H9 (cell line): ENCODE measurements at regions not wholly inside any gene's neighbourhood (a gene's known extent, or its start where the extent isn't known, plus 50 kb on each side); places are given as distances from the start of the nearest gene placed in this dataset.

ENCODE experiments used
- DNase-seq: peaks from one replicate; pipeline ENCODE4 v3.0.0-alpha.2; 2017
- H2AFZ ChIP-seq: one replicate; pipeline ENCODE4 v1.6.1; 2013; ENCODE audit warnings: mild to moderate bottlenecking, low read length, control low read depth, moderate library complexity
- H2AK5ac ChIP-seq: 2 replicates; pipeline ENCODE4 v1.6.1; 2013; ENCODE audit warnings: low read length, control low read depth, mixed read lengths; ENCODE audit not compliant: insufficient read length
- H2BK120ac ChIP-seq: one replicate; pipeline ENCODE4 v1.6.1; 2013; ENCODE audit warnings: low read depth, mild to moderate bottlenecking, low read length, control low read depth, inconsistent platforms; ENCODE audit not compliant: poor library complexity, severe bottlenecking
- H2BK12ac ChIP-seq: 2 replicates; pipeline ENCODE4 v1.6.1; 2013; ENCODE audit warnings: low read length, control low read depth, mixed read lengths, low read depth; ENCODE audit not compliant: insufficient read length
- H2BK15ac ChIP-seq: 2 replicates; pipeline ENCODE4 v1.6.1; 2013; ENCODE audit warnings: low read depth, low read length, control low read depth
- H2BK20ac ChIP-seq: one replicate; pipeline ENCODE4 v1.6.1; 2013; ENCODE audit warnings: low read depth, mild to moderate bottlenecking, low read length, control low read depth, inconsistent platforms; ENCODE audit not compliant: poor library complexity, severe bottlenecking
- H2BK5ac ChIP-seq: 2 replicates; pipeline ENCODE4 v1.6.1; 2013; ENCODE audit warnings: low read length, control low read depth, mixed read lengths; ENCODE audit not compliant: insufficient read length
- H3K14ac ChIP-seq: 2 replicates; pipeline ENCODE4 v1.6.1; 2013; ENCODE audit warnings: low read length, control low read depth; ENCODE audit not compliant: insufficient read depth
- H3K18ac ChIP-seq: 2 replicates; pipeline ENCODE4 v1.6.1; 2013; ENCODE audit warnings: low read depth, mild to moderate bottlenecking, mixed read lengths, low read length, control low read depth; ENCODE audit not compliant: insufficient read length
- H3K23ac ChIP-seq: 2 replicates; pipeline ENCODE4 v1.6.1; 2013; ENCODE audit warnings: low read length, control low read depth, mixed read lengths, low read depth; ENCODE audit not compliant: insufficient read length
- H3K23me2 ChIP-seq: 2 replicates; pipeline ENCODE4 v1.6.1; 2013; ENCODE audit warnings: low read depth, mild to moderate bottlenecking, mixed read lengths, low read length, control low read depth; ENCODE audit not compliant: insufficient read length, poor library complexity, severe bottlenecking
- H3K27ac ChIP-seq: 2 replicates; pipeline ENCODE4 v1.5.1; 2013; ENCODE audit warnings: low read length, control low read depth, mixed read lengths, low read depth; ENCODE audit not compliant: insufficient read length
- H3K27me3 ChIP-seq: 2 replicates; pipeline ENCODE4 v1.6.1; 2013; ENCODE audit warnings: low read length, control low read depth, inconsistent platforms; ENCODE audit not compliant: insufficient read depth
- H3K4ac ChIP-seq: 2 replicates; pipeline ENCODE4 v1.6.1; 2013; ENCODE audit warnings: low read depth, mild to moderate bottlenecking, control low read depth, inconsistent platforms, low read length, moderate library complexity
- H3K4me1 ChIP-seq: 2 replicates; pipeline ENCODE4 v1.6.1; 2013; ENCODE audit warnings: low read length, control low read depth, inconsistent platforms; ENCODE audit not compliant: insufficient read depth
- H3K4me2 ChIP-seq: 2 replicates; pipeline ENCODE4 v1.6.1; 2013; ENCODE audit warnings: low read length, control low read depth, mixed read lengths; ENCODE audit not compliant: insufficient read length, insufficient read depth
- H3K56ac ChIP-seq: 2 replicates; pipeline ENCODE4 v1.6.1; 2013; ENCODE audit warnings: low read depth, mild to moderate bottlenecking, mixed read lengths, low read length, control low read depth; ENCODE audit not compliant: insufficient read length
- H3K79me1 ChIP-seq: 2 replicates; pipeline ENCODE4 v1.6.1; 2013; ENCODE audit warnings: low read depth, mild to moderate bottlenecking, moderate library complexity, low read length, control low read depth, inconsistent platforms; ENCODE audit not compliant: insufficient read depth, poor library complexity, severe bottlenecking
- H3K79me2 ChIP-seq: 2 replicates; pipeline ENCODE4 v1.6.1; 2013; ENCODE audit warnings: low read length, control low read depth, inconsistent platforms; ENCODE audit not compliant: insufficient read depth
- H3K9ac ChIP-seq: 2 replicates; pipeline ENCODE4 v1.6.1; 2013; ENCODE audit warnings: low read length, control low read depth, mixed read lengths; ENCODE audit not compliant: insufficient read length; ENCODE audit errors: extremely low read depth
- H3K9me3 ChIP-seq: one replicate; pipeline ENCODE4 v1.6.1; 2013; ENCODE audit warnings: low read depth, low read length, inconsistent platforms; ENCODE audit not compliant: control insufficient read depth
- H3T11ph ChIP-seq: one replicate; pipeline ENCODE4 v1.6.1; 2013; ENCODE audit warnings: mild to moderate bottlenecking, low read length, control low read depth, inconsistent platforms
- H4K20me1 ChIP-seq: one replicate; pipeline ENCODE4 v1.6.1; 2013; ENCODE audit not compliant: control insufficient read depth, insufficient read length, insufficient read depth
- H4K5ac ChIP-seq: 2 replicates; pipeline ENCODE4 v1.6.1; 2013; ENCODE audit warnings: low read depth, mild to moderate bottlenecking, mixed read lengths, low read length, control low read depth; ENCODE audit not compliant: insufficient read length
- H4K8ac ChIP-seq: replicated peaks from 2 replicates; pipeline ENCODE4 v1.6.1; 2013; ENCODE audit warnings: low read length, control low read depth, mixed read lengths, low read depth; ENCODE audit not compliant: insufficient read length
- H4K91ac ChIP-seq: 2 replicates; pipeline ENCODE4 v1.6.1; 2013; ENCODE audit warnings: low read depth, mild to moderate bottlenecking, moderate library complexity, mixed read lengths, low read length, control low read depth; ENCODE audit not compliant: insufficient read length
- H3K27ac Mint-ChIP-seq, 3 experiments: 2 replicates in 2 of 3; 3 replicates in 1 of 3; pipeline ENCODE4 v1.8.0; 2020 to 2021; ENCODE audit warnings: mixed read lengths in 3 of 3, mild to moderate bottlenecking in 1 of 3, moderate library complexity in 1 of 3
- H3K27me3 Mint-ChIP-seq: 2 replicates; pipeline ENCODE4 v1.8.0; 2021; ENCODE audit warnings: low read depth, mild to moderate bottlenecking, moderate library complexity, mixed read lengths
- H3K36me3 Mint-ChIP-seq, 3 experiments: 2 replicates in 2 of 3; 3 replicates in 1 of 3; pipeline ENCODE4 v1.8.0; 2020 to 2021; ENCODE audit warnings: low read depth in 3 of 3, mixed read lengths in 3 of 3; ENCODE audit not compliant: insufficient read depth in 1 of 3
- H3K4me1 Mint-ChIP-seq, 2 experiments: 2 replicates each; pipeline ENCODE4 v1.8.0; 2020; ENCODE audit warnings: mixed read lengths in 2 of 2
- H3K4me3 Mint-ChIP-seq, 2 experiments: 2 replicates in 1 of 2; 3 replicates in 1 of 2; pipeline ENCODE4 v1.8.0; 2020 to 2021; ENCODE audit warnings: mild to moderate bottlenecking in 2 of 2, mixed read lengths in 2 of 2, moderate library complexity in 1 of 2
- H3K9me3 Mint-ChIP-seq, 2 experiments: 2 replicates in 1 of 2; 3 replicates in 1 of 2; pipeline ENCODE4 v1.8.0; 2020; ENCODE audit warnings: mild to moderate bottlenecking in 2 of 2, mixed read lengths in 2 of 2, moderate library complexity in 1 of 2
- CTCF ChIP-seq: fragments of 200-600 bp; sonication (generic); conservative IDR thresholded peaks from 3 replicates; pipeline ENCODE4 v1.8.0; 2021; ENCODE audit warnings: antibody characterized with exemption, mild to moderate bottlenecking
- WGBS: extraction: QIAGEN DNeasy Blood & Tissue Kit; methylation state at CpG from one replicate; pipeline ENCODE4 v1.1.7; 2013; ENCODE audit warnings: missing lambda C conversion rate, low lambda C conversion rate, mixed read lengths; ENCODE audit not compliant: insufficient read length; ENCODE audit errors: extremely low coverage; 5-methylcytosine and 5-hydroxymethylcytosine counted together

- no peaks in the 10 kb centered on the region for H3K4me1 ChIP-seq
Measured at GRCh38 chr16:86143666-86144065, 244.7 kb downstream of the IRF8 start.

More at GRCh38 chr16:86143666-86144065, 244.7 kb downstream of the IRF8 start:
- Histone ChIP-seq H3T11ph (no peak overlapping the region), H2AK5ac (no peak overlapping the region), H3K23me2 (no peaks in the 10 kb centered on the region), H3K14ac (no peak overlapping the region), H2AFZ (no peak overlapping the region), H4K20me1 (no peaks in the 10 kb centered on the region), H3K27ac (no peak overlapping the region), H3K18ac (no peak overlapping the region), H2BK120ac (no peak overlapping the region), H3K56ac (no peak overlapping the region), H3K4ac (no peak overlapping the region), H3K27me3 (no peaks in the 10 kb centered on the region), H3K9me3 (no peaks in the 10 kb centered on the region), H3K79me1 (no peaks in the 10 kb centered on the region), H4K5ac (no peak overlapping the region), H3K9ac (no peak overlapping the region), H3K23ac (no peak overlapping the region), H2BK12ac (no peak overlapping the region), H2BK15ac (no peak overlapping the region), H4K91ac (no peak overlapping the region), H2BK20ac (no peak overlapping the region), H3K79me2 (no peaks in the 10 kb centered on the region), H2BK5ac (no peak overlapping the region), H3K4me2 (no peak overlapping the region), H4K8ac (no peak overlapping the region)
- Mint-ChIP-seq H3K4me1 (no peaks in the 10 kb centered on the region), H3K27ac (no peak overlapping the region), H3K9me3 (no peaks in the 10 kb centered on the region), H3K4me3 (no peak overlapping the region), H3K36me3 (no peaks in the 10 kb centered on the region), H3K27me3 (peaks cover 34% of the 10 kb centered on the region)
- no peak for TF ChIP-seq CTCF
- no peak for DNase-seq
- no CpG with 5 or more reads among the region's 4 CpGs for WGBS
